A673 (cell line): ENCODE measurements at regions not wholly inside any gene's neighbourhood (a gene's known extent, or its start where the extent isn't known, plus 50 kb on each side); places are given as distances from the start of the nearest gene placed in this dataset.

Experiments
- BruUV-seq: library from RNA; stranded (reverse); fragments of 400-500 nt; replicated peaks from 2 replicates; lab custom pipeline; 2021; lab: Mats Ljungman, UMichigan
- CTCF ChIA-PET: fragments of 300-600 bp; sonication (Branson Sonifier 250); formaldehyde crosslinking; loops from one replicate; lab custom pipeline; 2022; ENCODE audit warnings: antibody characterized with exemption; lab: Charles Lee
- POLR2A ChIA-PET: fragments of 300-600 bp; sonication (Branson Sonifier 250); formaldehyde crosslinking; loops from one replicate; lab custom pipeline; 2022; ENCODE audit warnings: antibody characterized with exemption; ENCODE audit not compliant: low non-redundant PET; lab: Charles Lee
- DNase-seq: peaks from one replicate; pipeline ENCODE4 v3.0.0-alpha.2; 2015; ENCODE audit warnings: low spot score
- H3K27ac ChIP-seq: fragments of 200-600 bp; sonication (generic); 2 replicates; pipeline ENCODE4 v1.5.1; 2016; ENCODE audit warnings: mixed run types, low read depth, mild to moderate bottlenecking, mixed read lengths, antibody characterized with exemption, low read length; ENCODE audit not compliant: poor library complexity, severe bottlenecking
- H3K27me3 ChIP-seq: fragments of 200-600 bp; sonication (generic); replicated peaks from 2 replicates; pipeline ENCODE4 v1.6.1; 2017; ENCODE audit warnings: mixed run types, low read depth, mild to moderate bottlenecking, mixed read lengths, antibody characterized with exemption, low read length; ENCODE audit not compliant: insufficient read depth, poor library complexity
- H3K36me3 ChIP-seq: fragments of 200-600 bp; sonication (generic); 2 replicates; pipeline ENCODE4 v1.6.1; 2016; ENCODE audit warnings: mixed run types, mild to moderate bottlenecking, mixed read lengths, antibody characterized with exemption, low read length; ENCODE audit not compliant: insufficient read depth, poor library complexity, severe bottlenecking
- H3K4me1 ChIP-seq: fragments of 200-600 bp; sonication (generic); 2 replicates; pipeline ENCODE4 v1.6.1; 2017; ENCODE audit warnings: mixed run types, mild to moderate bottlenecking, mixed read lengths, antibody characterized with exemption, low read length; ENCODE audit not compliant: insufficient read depth, poor library complexity, severe bottlenecking
- H3K4me3 ChIP-seq: fragments of 200-600 bp; sonication (generic); 2 replicates; pipeline ENCODE4 v1.5.1; 2016; ENCODE audit warnings: low read depth, mixed run types, mild to moderate bottlenecking, mixed read lengths, low read length; ENCODE audit not compliant: poor library complexity, severe bottlenecking
- H3K9me3 ChIP-seq: fragments of 200-600 bp; sonication (generic); 2 replicates; pipeline ENCODE4 v1.6.1; 2016; ENCODE audit warnings: mixed run types, low read depth, mild to moderate bottlenecking, mixed read lengths, antibody characterized with exemption, low read length; ENCODE audit not compliant: poor library complexity, severe bottlenecking
- CTCF ChIP-seq: fragments of 300-800, 200-600 bp; sonication (generic); conservative IDR thresholded peaks from 2 replicates; pipeline ENCODE4 v1.5.1; 2017; ENCODE audit warnings: low read depth, mild to moderate bottlenecking, antibody characterized with exemption, low read length, moderate library complexity, mixed read lengths
- EZH2 ChIP-seq: fragments of 200-600 bp; sonication (generic); IDR thresholded peaks from 2 replicates; pipeline ENCODE4 v1.6.1; 2017; ENCODE audit warnings: borderline replicate concordance, low read depth, mild to moderate bottlenecking, mixed read lengths, antibody characterized with exemption, low read length; ENCODE audit not compliant: poor library complexity, severe bottlenecking
- intact Hi-C: fragments of 100-400 bp; cut with micrococcal nuclease; formaldehyde crosslinking; loops from one replicate; pipeline ENCODE4 v1.10.0; 2022; ENCODE audit not compliant: unreplicated experiment

- DNase-seq, result no peak
- Histone ChIP-seq H3K4me3 (no peak overlapping the region), H3K36me3 (no peaks in the 10 kb centered on the region), H3K27me3 (no peaks in the 10 kb centered on the region), H3K4me1 (peaks cover 17% of the 10 kb centered on the region), H3K27ac (no peak overlapping the region), H3K9me3 (no peaks in the 10 kb centered on the region)
- ChIA-PET POLR2A (no interaction called here), CTCF (no interaction called here)
- TF ChIP-seq EZH2, result no peak
- no peak for TF ChIP-seq CTCF
- BruUV-seq, result no TSS peak
- intact Hi-C loops, result no loop called here
These were observed 66.5 kb downstream of the UNCX start for GRCh38 chr7:1298931-1299885.

- Histone ChIP-seq H3K27ac (no peak overlapping the region), H3K27me3 (no peaks in the 10 kb centered on the region), H3K4me3 (no peak overlapping the region), H3K4me1 (peaks cover 17% of the 10 kb centered on the region), H3K9me3 (no peaks in the 10 kb centered on the region), H3K36me3 (no peaks in the 10 kb centered on the region)
- TF ChIP-seq EZH2 (no peak), CTCF (no peak)
- intact Hi-C loops, result no loop called here
- POLR2A ChIA-PET, result no interaction called here
- no TSS peak for BruUV-seq
- CTCF ChIA-PET, result no interaction called here
- no peak for DNase-seq
These were observed 67.5 kb downstream of the UNCX start for GRCh38 chr7:1300206-1300605.

- no peak for DNase-seq
- no peak overlapping the region for H3K27ac ChIP-seq
- ChIA-PET POLR2A (no interaction called here), CTCF (no interaction called here)
- no peak overlapping the region for H3K4me3 ChIP-seq
- H3K36me3 ChIP-seq, result no peaks in the 10 kb centered on the region
- peaks cover 17% of the 10 kb centered on the region for H3K4me1 ChIP-seq
- TF ChIP-seq EZH2 (no peak), CTCF (no peak)
- intact Hi-C loops, result no loop called here
- no peaks in the 10 kb centered on the region for H3K9me3 ChIP-seq
- H3K27me3 ChIP-seq, result no peaks in the 10 kb centered on the region
- no TSS peak for BruUV-seq
These were observed 68.0 kb downstream of the UNCX start for GRCh38 chr7:1300636-1301035.
